NAMALWA (cell line): ENCODE measurements at regions not wholly inside any gene's neighbourhood (a gene's known extent, or its start where the extent isn't known, plus 50 kb on each side); places are given as distances from the start of the nearest gene placed in this dataset.

Experiments used
- DNase-seq: peaks from one replicate; pipeline ENCODE4 v3.0.0-alpha.2; 2015; ENCODE audit warnings: low spot score

DNA sequence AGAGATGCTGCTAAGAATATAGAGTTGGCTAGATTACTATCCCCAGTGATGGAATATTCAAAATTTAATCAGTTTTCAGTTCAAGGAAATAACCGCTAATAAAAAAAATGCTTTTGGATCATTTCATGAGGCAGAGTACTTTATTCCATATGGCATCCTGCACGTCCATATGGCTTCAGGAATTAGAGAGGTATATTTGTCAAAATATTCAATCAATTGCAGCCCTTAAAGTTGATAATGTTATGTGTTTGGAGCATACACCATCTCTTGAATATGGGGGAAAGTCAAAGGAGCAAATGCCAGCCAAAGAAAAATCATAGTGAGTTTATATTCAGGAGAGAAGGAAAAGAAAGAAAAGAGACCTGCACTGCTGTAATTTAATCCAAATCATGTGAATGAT lies 266.4 kb downstream of the TMEM182 start:
- DNase-seq, result no peak
